Breast epithelium (tissue), 4 donors: ENCODE measurements at regions not wholly inside any gene's neighbourhood (a gene's known extent, or its start where the extent isn't known, plus 50 kb on each side); places are given as distances from the start of the nearest gene placed in this dataset.

ENCODE experiments used
- DNase-seq, 2 donors: peaks; one replicate each; pipeline ENCODE4 v3.0.0-alpha.2; 2019; ENCODE audit warnings: low spot score in 2 of 2
- H3K27ac ChIP-seq, 2 donors: fragments of 200-600 bp; sonication (generic) in 1 of 2; one replicate each; pipeline ENCODE4 v1.5.1; 2016 to 2019; ENCODE audit warnings: mild to moderate bottlenecking in 1 of 2
- H3K27me3 ChIP-seq, 2 donors: fragments of 200-600 bp; sonication (generic) in 1 of 2; one replicate each; pipeline versions ENCODE4 v1.5.1 to v1.6.0; 2017 to 2019; ENCODE audit warnings: control low read depth in 1 of 2, mild to moderate bottlenecking in 1 of 2
- H3K36me3 ChIP-seq: fragments of 200-600 bp; one replicate; pipeline ENCODE4 v1.5.1; 2019
- H3K4me1 ChIP-seq, 2 donors: fragments of 200-600 bp; sonication (generic); one replicate each; pipeline ENCODE4 v1.5.1; 2016 to 2019; ENCODE audit warnings: control low read depth in 1 of 2
- H3K4me3 ChIP-seq, 3 donors: fragments of 200-600 bp; sonication (generic); 1 replicate in 2 of 3; 2 replicates in 1 of 3; pipeline ENCODE4 v1.5.1; 2016 to 2019; ENCODE audit warnings: mild to moderate bottlenecking in 3 of 3, moderate library complexity in 2 of 3
- H3K9me3 ChIP-seq, 2 donors: fragments of 200-600 bp; sonication (generic) in 1 of 2; one replicate each; pipeline ENCODE4 v1.5.1; 2016 to 2019; ENCODE audit warnings: control low read depth in 1 of 2
- POLR2A ChIP-seq: fragments of 450-650 bp; IDR thresholded peaks from one replicate; pipeline ENCODE4 v1.6.1; 2016; ENCODE audit warnings: antibody characterized with exemption, mild to moderate bottlenecking, moderate library complexity
- POLR2AphosphoS5 ChIP-seq, 3 donors: sonication (generic); formaldehyde crosslinking; IDR thresholded peaks; one replicate each; pipeline ENCODE4 v1.6.1; 2017; ENCODE audit warnings: antibody characterized with exemption in 3 of 3
- intact Hi-C: fragments of 100-400 bp; cut with DNase I; formaldehyde crosslinking; loops from one replicate; pipeline ENCODE4 v1.15.1; 2023; ENCODE audit warnings: low total_unique reads
- TF ChIP-seq, protein P1 (sequence below), 3 donors: fragments of 450-650 bp; IDR thresholded peaks; one replicate each; pipeline ENCODE4 v1.5.1; 2016 to 2017; ENCODE audit warnings: antibody characterized with exemption in 3 of 3, mild to moderate bottlenecking in 3 of 3, moderate library complexity in 3 of 3

DNA sequence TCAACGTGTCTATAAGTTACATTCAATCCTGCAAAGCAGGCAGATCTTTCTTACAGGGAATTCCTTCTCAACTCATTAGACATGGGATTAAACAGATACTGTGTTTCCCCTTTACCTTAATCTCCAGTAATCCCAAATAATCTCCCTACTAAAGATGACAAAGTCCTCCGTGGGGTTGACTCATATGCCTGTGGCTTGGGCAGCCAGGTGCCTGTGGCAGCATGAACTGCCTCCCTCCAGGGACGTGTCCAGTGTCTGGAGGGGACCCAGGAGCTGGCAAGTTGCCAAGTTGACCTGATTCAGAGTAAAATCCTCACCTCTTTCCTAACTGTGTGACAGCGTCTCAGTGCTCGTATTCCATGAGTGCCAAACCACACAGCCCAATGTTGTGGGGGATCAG, 94.6 kb upstream of the PTCH1 start:
- Histone ChIP-seq H3K9me3 (no peaks in the 10 kb centered on the region), H3K4me1 (no peaks in the 10 kb centered on the region), H3K27me3 (peaks cover 0 to 4% of the 10 kb centered on the region in 2 donors), H3K4me3 (no peak overlapping the region), H3K27ac (no peak overlapping the region), H3K36me3 (no peaks in the 10 kb centered on the region)
- no peak for DNase-seq
- intact Hi-C loops: no loop called here
- no peak for TF ChIP-seq POLR2AphosphoS5 (IDR thresholded peaks at IDR 0.05)
- TF ChIP-seq, protein P1, sequence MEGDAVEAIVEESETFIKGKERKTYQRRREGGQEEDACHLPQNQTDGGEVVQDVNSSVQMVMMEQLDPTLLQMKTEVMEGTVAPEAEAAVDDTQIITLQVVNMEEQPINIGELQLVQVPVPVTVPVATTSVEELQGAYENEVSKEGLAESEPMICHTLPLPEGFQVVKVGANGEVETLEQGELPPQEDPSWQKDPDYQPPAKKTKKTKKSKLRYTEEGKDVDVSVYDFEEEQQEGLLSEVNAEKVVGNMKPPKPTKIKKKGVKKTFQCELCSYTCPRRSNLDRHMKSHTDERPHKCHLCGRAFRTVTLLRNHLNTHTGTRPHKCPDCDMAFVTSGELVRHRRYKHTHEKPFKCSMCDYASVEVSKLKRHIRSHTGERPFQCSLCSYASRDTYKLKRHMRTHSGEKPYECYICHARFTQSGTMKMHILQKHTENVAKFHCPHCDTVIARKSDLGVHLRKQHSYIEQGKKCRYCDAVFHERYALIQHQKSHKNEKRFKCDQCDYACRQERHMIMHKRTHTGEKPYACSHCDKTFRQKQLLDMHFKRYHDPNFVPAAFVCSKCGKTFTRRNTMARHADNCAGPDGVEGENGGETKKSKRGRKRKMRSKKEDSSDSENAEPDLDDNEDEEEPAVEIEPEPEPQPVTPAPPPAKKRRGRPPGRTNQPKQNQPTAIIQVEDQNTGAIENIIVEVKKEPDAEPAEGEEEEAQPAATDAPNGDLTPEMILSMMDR (IDR thresholded peaks at IDR 0.05): no peak
- TF ChIP-seq POLR2A: no peak

DNA sequence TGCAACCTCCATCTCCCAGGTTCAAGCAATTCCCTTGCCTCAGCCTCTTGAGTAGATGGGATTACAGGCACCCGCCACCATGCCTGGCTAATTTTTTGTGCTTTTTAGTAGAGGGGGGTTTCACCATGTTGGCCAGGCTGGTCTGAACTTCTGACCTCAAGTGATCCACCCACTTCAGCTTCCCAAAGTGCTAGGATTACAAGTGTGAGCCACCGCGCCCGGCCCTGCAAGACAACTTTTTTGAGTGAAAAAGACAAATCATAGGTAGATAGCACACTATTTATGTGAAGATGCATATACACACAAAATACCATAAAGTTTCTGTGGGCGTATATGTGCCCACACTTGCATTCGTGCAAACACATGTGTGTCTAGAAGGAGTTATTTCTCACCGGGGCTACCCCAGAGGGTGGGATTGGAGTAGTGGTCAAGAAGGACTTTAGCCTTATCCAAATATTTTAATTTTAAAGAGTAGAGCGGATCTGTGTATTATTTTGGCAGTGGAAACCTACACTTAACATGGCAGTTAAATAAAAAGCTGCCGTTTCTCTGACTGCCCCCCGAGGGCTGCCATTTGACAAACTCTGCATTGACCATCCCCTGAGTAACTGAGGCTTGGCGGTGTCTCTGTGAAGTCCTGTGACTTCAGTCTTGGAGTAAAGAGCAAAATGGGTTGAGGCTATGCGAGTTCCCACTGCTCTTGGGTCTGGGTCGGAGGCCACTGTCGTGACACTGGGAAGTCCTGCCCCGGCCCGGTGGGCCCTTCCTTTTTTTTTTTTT, 93.4 kb upstream of the PTCH1 start:
- Histone ChIP-seq H3K4me1 (no peaks in the 10 kb centered on the region), H3K4me3 (no peak overlapping the region), H3K36me3 (no peaks in the 10 kb centered on the region), H3K9me3 (no peaks in the 10 kb centered on the region), H3K27me3 (peaks cover 0 to 4% of the 10 kb centered on the region in 2 donors), H3K27ac (no peak overlapping the region)
- TF ChIP-seq POLR2AphosphoS5 (IDR thresholded peaks at IDR 0.05): no peak
- TF ChIP-seq, protein P1 (IDR thresholded peaks at IDR 0.05): no peak
- TF ChIP-seq POLR2A: no peak
- no peak for DNase-seq
- intact Hi-C loops: no loop called here

DNA sequence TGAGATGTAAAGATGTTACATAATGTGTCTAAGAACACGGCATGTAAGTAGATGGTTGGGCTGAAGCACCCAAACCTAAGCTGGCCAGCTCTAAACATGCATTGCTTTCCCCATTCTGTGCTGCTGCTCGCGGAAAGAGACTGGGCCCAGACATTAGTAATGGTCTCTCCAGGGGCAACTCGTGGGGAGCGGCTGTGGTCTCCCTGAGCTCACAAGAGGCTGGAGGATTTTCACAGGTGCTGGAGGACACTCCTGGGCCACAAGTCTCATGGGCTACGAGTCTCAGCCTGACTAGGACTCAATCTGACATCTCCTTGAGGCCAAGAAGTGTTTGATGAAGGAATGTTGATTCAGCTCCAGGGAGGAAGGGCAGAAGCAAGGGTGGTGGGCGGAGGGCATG, 92.7 kb upstream of the PTCH1 start:
- Histone ChIP-seq H3K27me3 (no peaks in the 10 kb centered on the region), H3K36me3 (no peaks in the 10 kb centered on the region), H3K27ac (no peak overlapping the region), H3K4me3 (no peak overlapping the region), H3K9me3 (no peaks in the 10 kb centered on the region), H3K4me1 (no peaks in the 10 kb centered on the region)
- no peak for DNase-seq
- TF ChIP-seq, protein P1 (IDR thresholded peaks at IDR 0.05): no peak
- no peak for TF ChIP-seq POLR2AphosphoS5 (IDR thresholded peaks at IDR 0.05)
- no peak for TF ChIP-seq POLR2A
- intact Hi-C loops: no loop called here

DNA sequence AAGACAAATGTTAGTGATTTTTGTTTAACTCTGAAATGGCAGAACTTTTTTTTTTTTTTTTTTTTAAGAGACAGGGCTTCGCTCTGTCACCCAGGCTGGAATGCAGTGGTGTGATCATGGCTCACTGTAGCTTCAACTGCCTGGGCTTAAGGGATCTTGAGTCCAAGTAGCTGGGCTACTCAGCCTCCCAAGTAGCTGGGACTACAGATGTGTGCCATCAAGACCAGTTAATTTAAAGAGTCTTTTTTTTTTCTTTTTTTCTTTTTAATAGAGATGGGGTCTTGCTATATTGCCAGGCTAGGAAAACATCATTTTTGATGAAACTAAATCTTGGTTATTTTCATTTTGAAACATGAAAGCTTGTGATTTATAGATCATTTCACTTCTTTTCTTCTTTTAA, 91.6 kb upstream of the PTCH1 start:
- no peak overlapping the region for H3K27ac ChIP-seq
- no peaks in the 10 kb centered on the region for H3K36me3 ChIP-seq
- H3K4me1 ChIP-seq: no peaks in the 10 kb centered on the region
- DNase-seq: no peak
- intact Hi-C loops: no loop called here
- no peaks in the 10 kb centered on the region for H3K27me3 ChIP-seq
- TF ChIP-seq POLR2AphosphoS5 (IDR thresholded peaks at IDR 0.05): no peak
- TF ChIP-seq POLR2A: no peak
- TF ChIP-seq, protein P1 (IDR thresholded peaks at IDR 0.05): no peak
- H3K9me3 ChIP-seq: no peaks in the 10 kb centered on the region
- no peak overlapping the region for H3K4me3 ChIP-seq

DNA sequence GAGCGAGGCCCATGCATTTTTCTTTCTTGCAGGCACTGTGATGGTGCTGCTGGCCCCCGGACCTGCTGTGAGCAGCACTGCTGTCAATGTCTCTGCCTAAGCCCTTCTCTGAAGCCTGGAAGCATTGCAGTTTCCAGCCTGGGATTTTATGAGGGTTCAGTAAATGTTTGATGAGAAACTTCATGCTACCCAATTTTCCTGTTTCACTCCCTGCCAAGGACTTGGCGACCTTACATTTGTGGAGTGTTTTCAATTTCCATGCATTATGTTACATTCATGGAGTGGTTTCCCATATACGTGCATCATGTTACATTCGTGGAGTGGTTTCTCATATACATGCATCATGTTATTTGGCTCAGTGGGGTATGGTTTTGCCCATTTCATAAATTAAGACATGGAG, 90.7 kb upstream of the PTCH1 start:
- no peak overlapping the region for H3K27ac ChIP-seq
- no peaks in the 10 kb centered on the region for H3K9me3 ChIP-seq
- TF ChIP-seq POLR2AphosphoS5 (IDR thresholded peaks at IDR 0.05) (no peak), POLR2A (no peak)
- TF ChIP-seq, protein P1 (IDR thresholded peaks at IDR 0.05): no peak
- H3K4me1 ChIP-seq: no peaks in the 10 kb centered on the region
- no peak overlapping the region for H3K4me3 ChIP-seq
- intact Hi-C loops: no loop called here
- no peaks in the 10 kb centered on the region for H3K27me3 ChIP-seq
- no peaks in the 10 kb centered on the region for H3K36me3 ChIP-seq
- no peak for DNase-seq
